Glutamatergic neuron (in vitro differentiated cells): ENCODE measurements at regions not wholly inside any gene's neighbourhood (a gene's known extent, or its start where the extent isn't known, plus 50 kb on each side); places are given as distances from the start of the nearest gene placed in this dataset.

ENCODE experiments used
- DNase-seq: peaks from one replicate; pipeline ENCODE4 v3.0.0; 2022
- H3K27ac Mint-ChIP-seq: one replicate; pipeline ENCODE4 v1.8.0; 2020; ENCODE audit warnings: mild to moderate bottlenecking, mixed read lengths, inconsistent platforms; ENCODE audit not compliant: unreplicated experiment
- H3K27me3 Mint-ChIP-seq: one replicate; pipeline ENCODE4 v1.8.0; 2020; ENCODE audit warnings: mild to moderate bottlenecking, moderate library complexity, mixed read lengths, inconsistent platforms; ENCODE audit not compliant: unreplicated experiment
- H3K36me3 Mint-ChIP-seq: one replicate; pipeline ENCODE4 v1.8.0; 2020; ENCODE audit warnings: mild to moderate bottlenecking, mixed read lengths, inconsistent platforms; ENCODE audit not compliant: unreplicated experiment
- H3K4me1 Mint-ChIP-seq: one replicate; pipeline ENCODE4 v1.8.0; 2020; ENCODE audit warnings: mild to moderate bottlenecking, low read depth, mixed read lengths, inconsistent platforms; ENCODE audit not compliant: unreplicated experiment
- H3K4me3 Mint-ChIP-seq: one replicate; pipeline ENCODE4 v1.8.0; 2020; ENCODE audit warnings: mild to moderate bottlenecking, mixed read lengths, inconsistent platforms; ENCODE audit not compliant: unreplicated experiment
- H3K9me3 Mint-ChIP-seq: one replicate; pipeline ENCODE4 v1.8.0; 2020; ENCODE audit warnings: mild to moderate bottlenecking, moderate library complexity, mixed read lengths, inconsistent platforms; ENCODE audit not compliant: unreplicated experiment
- TF ChIP-seq, protein P1 (sequence below): fragments of 200-600 bp; sonication (generic); IDR thresholded peaks from one replicate; pipeline ENCODE4 v1.5.0; 2021; ENCODE audit not compliant: partially characterized antibody, unreplicated experiment

GRCh38 chr5:35407697-35408096 is 177.4 kb upstream of the PRLR start:
- no peaks in the 10 kb centered on the region for H3K27me3 Mint-ChIP-seq
- no peaks in the 10 kb centered on the region for H3K9me3 Mint-ChIP-seq
- H3K36me3 Mint-ChIP-seq: no peaks in the 10 kb centered on the region
- H3K4me1 Mint-ChIP-seq: no peaks in the 10 kb centered on the region
- DNase-seq: no peak
- TF ChIP-seq, protein P1, sequence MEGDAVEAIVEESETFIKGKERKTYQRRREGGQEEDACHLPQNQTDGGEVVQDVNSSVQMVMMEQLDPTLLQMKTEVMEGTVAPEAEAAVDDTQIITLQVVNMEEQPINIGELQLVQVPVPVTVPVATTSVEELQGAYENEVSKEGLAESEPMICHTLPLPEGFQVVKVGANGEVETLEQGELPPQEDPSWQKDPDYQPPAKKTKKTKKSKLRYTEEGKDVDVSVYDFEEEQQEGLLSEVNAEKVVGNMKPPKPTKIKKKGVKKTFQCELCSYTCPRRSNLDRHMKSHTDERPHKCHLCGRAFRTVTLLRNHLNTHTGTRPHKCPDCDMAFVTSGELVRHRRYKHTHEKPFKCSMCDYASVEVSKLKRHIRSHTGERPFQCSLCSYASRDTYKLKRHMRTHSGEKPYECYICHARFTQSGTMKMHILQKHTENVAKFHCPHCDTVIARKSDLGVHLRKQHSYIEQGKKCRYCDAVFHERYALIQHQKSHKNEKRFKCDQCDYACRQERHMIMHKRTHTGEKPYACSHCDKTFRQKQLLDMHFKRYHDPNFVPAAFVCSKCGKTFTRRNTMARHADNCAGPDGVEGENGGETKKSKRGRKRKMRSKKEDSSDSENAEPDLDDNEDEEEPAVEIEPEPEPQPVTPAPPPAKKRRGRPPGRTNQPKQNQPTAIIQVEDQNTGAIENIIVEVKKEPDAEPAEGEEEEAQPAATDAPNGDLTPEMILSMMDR: no peak
- H3K27ac Mint-ChIP-seq: no peak overlapping the region
- H3K4me3 Mint-ChIP-seq: no peak overlapping the region

DNA sequence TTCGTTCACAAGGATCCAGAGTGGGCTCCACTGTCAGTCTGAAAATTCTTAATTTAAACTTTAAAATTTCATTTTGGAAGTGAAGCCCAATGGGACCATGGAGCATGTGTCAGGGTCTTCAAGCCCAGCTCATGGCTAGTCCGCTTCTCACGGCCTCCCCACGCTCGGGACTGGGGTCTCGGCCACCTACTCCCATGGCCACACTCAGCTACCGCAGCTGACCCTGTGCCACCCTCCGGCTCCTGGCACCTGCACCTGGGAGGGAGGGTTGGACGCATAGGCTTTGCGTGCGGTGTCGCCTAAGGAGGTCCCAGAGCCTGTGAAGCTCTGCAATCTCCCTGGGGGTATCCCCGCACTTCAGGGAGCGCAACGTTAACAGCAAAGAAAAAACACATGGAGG is 175.7 kb upstream of the PRLR start:
- Mint-ChIP-seq H3K27ac (no peak overlapping the region), H3K4me3 (no peak overlapping the region), H3K36me3 (no peaks in the 10 kb centered on the region), H3K27me3 (no peaks in the 10 kb centered on the region), H3K9me3 (no peaks in the 10 kb centered on the region), H3K4me1 (no peaks in the 10 kb centered on the region)
- no peak for DNase-seq
- TF ChIP-seq, protein P1: no peak

DNA sequence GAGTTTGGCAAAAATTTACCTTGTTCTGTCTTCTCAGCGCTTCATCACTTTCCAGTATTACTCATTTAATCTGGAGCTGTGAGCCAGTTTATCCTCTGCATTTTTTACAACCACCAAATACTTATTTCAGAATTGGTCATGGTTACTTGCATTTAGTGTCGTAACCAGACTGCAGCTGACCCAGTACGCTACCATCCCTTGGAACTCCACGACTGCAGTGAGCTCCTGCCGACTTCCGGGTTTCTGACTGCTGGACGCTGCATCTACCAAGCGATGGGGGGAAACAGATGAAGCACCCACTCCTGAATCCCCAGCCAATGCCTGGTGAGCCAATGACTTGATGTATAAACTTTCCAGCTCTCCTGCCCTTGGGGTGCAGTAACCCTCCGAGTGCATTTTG is 174.4 kb upstream of the PRLR start:
- no peaks in the 10 kb centered on the region for H3K9me3 Mint-ChIP-seq
- no peaks in the 10 kb centered on the region for H3K27me3 Mint-ChIP-seq
- TF ChIP-seq, protein P1: no peak
- H3K4me1 Mint-ChIP-seq: no peaks in the 10 kb centered on the region
- no peak overlapping the region for H3K27ac Mint-ChIP-seq
- no peak overlapping the region for H3K4me3 Mint-ChIP-seq
- H3K36me3 Mint-ChIP-seq: no peaks in the 10 kb centered on the region
- no peak for DNase-seq

DNA sequence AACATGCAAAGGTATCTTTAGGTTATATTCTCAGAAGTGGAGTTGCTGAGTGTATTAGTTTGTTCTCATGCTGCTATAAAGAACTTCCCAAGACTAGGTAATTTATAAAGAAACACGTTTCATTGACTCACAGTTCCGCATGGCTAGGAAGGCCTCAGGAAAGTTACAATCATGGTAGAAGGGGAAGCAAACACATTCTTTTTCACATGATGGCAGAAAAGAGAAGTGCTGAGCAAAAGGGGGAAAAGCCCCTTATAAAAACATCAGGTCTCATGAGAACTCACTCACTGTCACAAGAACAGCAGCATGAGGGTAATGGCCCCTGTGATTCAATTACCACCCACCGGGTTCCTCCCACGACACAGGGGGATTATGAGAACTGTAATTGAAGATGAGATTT is 163.6 kb upstream of the PRLR start:
- no peaks in the 10 kb centered on the region for H3K27me3 Mint-ChIP-seq
- DNase-seq: no peak
- no peak overlapping the region for H3K4me3 Mint-ChIP-seq
- TF ChIP-seq, protein P1: no peak
- H3K27ac Mint-ChIP-seq: no peak overlapping the region
- peaks cover 2% of the 10 kb centered on the region for H3K9me3 Mint-ChIP-seq
- H3K36me3 Mint-ChIP-seq: no peaks in the 10 kb centered on the region
- H3K4me1 Mint-ChIP-seq: no peaks in the 10 kb centered on the region

DNA sequence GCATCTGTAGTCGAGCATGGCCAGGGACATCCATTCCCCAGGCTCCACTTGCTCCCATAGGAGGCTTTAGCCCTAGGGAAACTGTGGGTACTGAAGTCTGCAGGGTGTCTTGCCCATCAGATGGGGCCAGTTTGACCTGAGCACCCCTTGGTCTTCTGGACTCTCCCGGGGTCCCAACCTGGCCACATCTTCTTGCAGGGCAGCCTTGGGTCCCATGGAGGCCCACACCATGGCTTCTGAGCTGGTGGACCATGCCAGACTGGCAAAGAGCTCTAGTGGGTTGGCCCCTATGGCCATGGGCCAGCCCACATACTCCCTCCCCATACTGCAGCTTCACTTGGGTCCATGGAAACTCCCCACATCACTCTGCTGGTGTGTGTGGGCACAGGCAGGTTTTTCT is 154.4 kb upstream of the PRLR start:
- DNase-seq: no peak
- Mint-ChIP-seq H3K36me3 (no peaks in the 10 kb centered on the region), H3K27me3 (no peaks in the 10 kb centered on the region), H3K4me1 (no peaks in the 10 kb centered on the region), H3K27ac (no peak overlapping the region), H3K9me3 (no peaks in the 10 kb centered on the region), H3K4me3 (no peak overlapping the region)
- TF ChIP-seq, protein P1: no peak
